BJ (cell line): ENCODE measurements at regions not wholly inside any gene's neighbourhood (a gene's known extent, or its start where the extent isn't known, plus 50 kb on each side); places are given as distances from the start of the nearest gene placed in this dataset.

Experiments
- CTCF ChIA-PET: fragments of 350-600 bp; formaldehyde crosslinking; extraction: SDS; loops from one replicate; lab custom pipeline; 2021; ENCODE audit warnings: antibody characterized with exemption, inconsistent platforms; lab: Yijun Ruan, JAX
- POLR2A ChIA-PET: fragments of 300-600 bp; sonication (Branson Sonifier 250); formaldehyde crosslinking; extraction: SDS; loops from one replicate; lab custom pipeline; 2021; ENCODE audit warnings: antibody characterized with exemption; lab: Charles Lee
- DNase-seq: peaks from one replicate; pipeline ENCODE4 v3.0.0-alpha.2; 2011; ENCODE audit warnings: low read depth
- H3K27me3 ChIP-seq: 2 replicates; pipeline ENCODE4 v1.6.0; 2011; ENCODE audit warnings: low read length; ENCODE audit not compliant: control insufficient read depth, insufficient read depth
- H3K36me3 ChIP-seq: 2 replicates; pipeline ENCODE4 v1.5.1; 2011; ENCODE audit warnings: low read length; ENCODE audit not compliant: control insufficient read depth, insufficient read depth
- H3K4me3 ChIP-seq: 2 replicates; pipeline ENCODE4 v1.5.1; 2011; ENCODE audit warnings: low read depth, mild to moderate bottlenecking, control low read depth, low read length
- TF ChIP-seq, protein P1 (sequence below): IDR thresholded peaks from 2 replicates; pipeline ENCODE4 v1.5.1; 2011; ENCODE audit warnings: low read depth, mild to moderate bottlenecking, control low read depth, inconsistent platforms, low read length, moderate library complexity; ENCODE audit not compliant: insufficient read depth

DNA sequence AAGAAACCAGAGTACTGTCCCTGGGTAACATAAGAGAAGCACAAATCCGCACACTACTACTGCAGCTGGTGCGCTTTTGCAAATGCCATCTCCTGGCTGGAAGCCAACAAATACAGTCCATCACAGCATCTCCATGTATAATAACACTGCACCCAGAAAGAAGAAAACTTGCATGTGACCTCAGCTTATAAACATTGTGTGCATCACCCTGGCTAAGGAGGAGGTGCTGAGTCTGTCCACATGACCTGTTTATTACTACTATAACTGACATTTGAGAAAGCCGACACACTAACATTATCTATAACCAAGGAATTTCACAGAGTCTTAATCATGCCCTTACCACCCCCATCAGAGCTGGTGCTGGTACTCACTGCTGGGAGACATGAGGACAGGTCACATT lies 516.8 kb downstream of the CFAP47 start:
- CTCF ChIA-PET, result no interaction called here
- no peak for DNase-seq
- no peak overlapping the region for H3K4me3 ChIP-seq
- POLR2A ChIA-PET, result no interaction called here
- TF ChIP-seq, protein P1, sequence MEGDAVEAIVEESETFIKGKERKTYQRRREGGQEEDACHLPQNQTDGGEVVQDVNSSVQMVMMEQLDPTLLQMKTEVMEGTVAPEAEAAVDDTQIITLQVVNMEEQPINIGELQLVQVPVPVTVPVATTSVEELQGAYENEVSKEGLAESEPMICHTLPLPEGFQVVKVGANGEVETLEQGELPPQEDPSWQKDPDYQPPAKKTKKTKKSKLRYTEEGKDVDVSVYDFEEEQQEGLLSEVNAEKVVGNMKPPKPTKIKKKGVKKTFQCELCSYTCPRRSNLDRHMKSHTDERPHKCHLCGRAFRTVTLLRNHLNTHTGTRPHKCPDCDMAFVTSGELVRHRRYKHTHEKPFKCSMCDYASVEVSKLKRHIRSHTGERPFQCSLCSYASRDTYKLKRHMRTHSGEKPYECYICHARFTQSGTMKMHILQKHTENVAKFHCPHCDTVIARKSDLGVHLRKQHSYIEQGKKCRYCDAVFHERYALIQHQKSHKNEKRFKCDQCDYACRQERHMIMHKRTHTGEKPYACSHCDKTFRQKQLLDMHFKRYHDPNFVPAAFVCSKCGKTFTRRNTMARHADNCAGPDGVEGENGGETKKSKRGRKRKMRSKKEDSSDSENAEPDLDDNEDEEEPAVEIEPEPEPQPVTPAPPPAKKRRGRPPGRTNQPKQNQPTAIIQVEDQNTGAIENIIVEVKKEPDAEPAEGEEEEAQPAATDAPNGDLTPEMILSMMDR, result no peak
- H3K36me3 ChIP-seq, result no peaks in the 10 kb centered on the region
- no peaks in the 10 kb centered on the region for H3K27me3 ChIP-seq

DNA sequence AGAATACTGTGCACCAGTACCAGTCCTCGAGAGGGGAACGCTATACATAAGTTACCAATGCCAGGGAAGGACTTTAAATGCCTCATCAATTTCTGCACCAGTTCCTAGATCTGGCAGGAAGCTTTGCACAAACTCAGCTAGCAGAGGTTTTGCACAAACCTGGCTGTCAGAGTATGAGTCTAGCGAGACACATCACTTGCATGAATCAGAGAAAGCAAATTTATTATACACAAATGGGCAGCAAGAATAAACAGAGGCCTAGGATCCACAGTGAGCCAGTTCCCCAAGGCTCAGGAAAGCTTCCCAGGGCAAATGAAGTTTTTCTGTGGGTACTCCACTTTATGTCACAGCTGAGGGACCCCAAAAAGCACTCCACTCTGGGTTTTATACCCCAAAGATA lies 523.5 kb downstream of the CFAP47 start:
- no peak for DNase-seq
- H3K36me3 ChIP-seq, result no peaks in the 10 kb centered on the region
- CTCF ChIA-PET, result no interaction called here
- TF ChIP-seq, protein P1, result no peak
- POLR2A ChIA-PET, result no interaction called here
- H3K4me3 ChIP-seq, result no peak overlapping the region
- H3K27me3 ChIP-seq, result no peaks in the 10 kb centered on the region

DNA sequence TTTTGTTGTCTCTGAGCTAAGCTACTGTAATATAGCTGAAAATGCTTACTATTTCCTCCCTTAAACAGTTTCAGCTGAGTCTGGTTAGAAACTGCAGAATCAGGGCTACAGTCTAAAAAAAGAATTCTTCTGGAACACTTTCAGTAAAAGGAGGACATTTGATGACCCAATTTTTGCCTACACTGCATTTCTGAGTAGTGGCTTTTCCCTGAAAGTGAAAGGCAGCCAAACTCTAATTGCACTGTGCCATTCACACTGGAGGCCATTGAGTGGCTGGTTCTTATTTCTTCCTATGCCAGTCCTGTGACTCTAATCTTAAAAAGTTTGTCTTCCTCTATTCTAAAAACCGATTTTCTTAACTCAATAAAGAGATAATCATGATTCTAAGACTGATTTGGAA lies 526.0 kb downstream of the CFAP47 start:
- TF ChIP-seq, protein P1, result no peak
- DNase-seq, result no peak
- H3K4me3 ChIP-seq, result no peak overlapping the region
- H3K36me3 ChIP-seq, result no peaks in the 10 kb centered on the region
- POLR2A ChIA-PET, result no interaction called here
- CTCF ChIA-PET, result no interaction called here
- no peaks in the 10 kb centered on the region for H3K27me3 ChIP-seq

DNA sequence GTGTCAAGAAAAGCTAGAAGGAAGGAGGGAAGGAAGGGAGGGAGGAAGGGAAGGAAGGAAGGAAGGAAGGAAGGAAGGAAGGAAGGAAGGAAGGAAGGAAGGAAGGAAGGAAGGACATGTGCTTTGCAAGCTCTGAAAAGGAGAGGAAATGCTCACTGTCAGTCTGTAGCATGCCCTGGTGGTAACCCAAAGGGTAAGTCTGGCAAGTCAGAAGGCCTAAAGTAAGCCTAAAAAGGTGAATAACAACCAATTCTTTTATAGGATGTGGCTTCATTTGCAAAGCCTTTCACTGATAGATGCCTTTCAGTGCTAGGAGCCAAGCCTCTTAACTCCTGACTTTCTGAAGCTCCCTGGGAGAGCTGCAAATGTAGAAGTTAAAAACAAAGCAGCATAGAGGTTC lies 542.6 kb downstream of the CFAP47 start:
- no peak overlapping the region for H3K4me3 ChIP-seq
- CTCF ChIA-PET, result no interaction called here
- no peak for DNase-seq
- H3K27me3 ChIP-seq, result no peaks in the 10 kb centered on the region
- H3K36me3 ChIP-seq, result no peaks in the 10 kb centered on the region
- POLR2A ChIA-PET, result no interaction called here
- TF ChIP-seq, protein P1, result no peak

DNA sequence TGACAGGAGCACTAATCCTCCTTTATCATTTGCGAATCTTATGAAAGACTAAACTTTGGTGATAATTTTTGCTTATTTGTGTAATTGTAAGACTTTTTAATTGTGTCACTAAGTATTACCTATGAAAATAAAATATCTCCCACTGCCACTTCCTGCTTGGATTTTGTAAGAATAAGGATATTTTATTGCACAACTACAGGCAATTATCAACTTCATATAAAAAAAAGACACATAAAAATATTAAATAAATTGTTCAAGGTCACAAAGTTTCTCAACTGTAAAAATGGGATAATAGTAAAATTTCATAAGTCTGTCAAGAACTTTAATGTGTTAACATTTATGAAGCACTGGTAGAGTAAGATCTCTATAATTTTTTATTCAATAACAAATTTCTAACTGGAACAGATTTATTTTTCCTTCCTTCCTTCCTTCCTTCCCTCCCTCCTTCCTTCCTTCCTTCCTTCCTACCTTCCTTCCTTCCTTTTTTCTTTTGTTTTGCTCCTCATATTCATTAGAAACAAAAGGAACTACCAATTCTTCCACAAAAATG lies 527.6 kb upstream of the FAM47C start:
- TF ChIP-seq, protein P1, result no peak
- Histone ChIP-seq H3K4me3 (no peak overlapping the region), H3K27me3 (no peaks in the 10 kb centered on the region), H3K36me3 (no peaks in the 10 kb centered on the region)
- ChIA-PET POLR2A (no interaction called here), CTCF (no interaction called here)
- no peak for DNase-seq
